Sigmoid colon (tissue), 4 donors: ENCODE measurements at regions not wholly inside any gene's neighbourhood (a gene's known extent, or its start where the extent isn't known, plus 50 kb on each side); places are given as distances from the start of the nearest gene placed in this dataset.

Experiments used
- POLR2A ChIP-seq, 2 donors: fragments of 450-650 bp; IDR thresholded peaks; one replicate each; pipeline ENCODE4 v1.6.1; 2016; ENCODE audit warnings: antibody characterized with exemption in 2 of 2, mild to moderate bottlenecking in 2 of 2, moderate library complexity in 2 of 2
- POLR2AphosphoS5 ChIP-seq, 4 donors: sonication (generic); formaldehyde crosslinking; IDR thresholded peaks; one replicate each; pipeline ENCODE4 v1.6.1; 2017; ENCODE audit warnings: antibody characterized with exemption in 4 of 4
- TF ChIP-seq, protein P1 (sequence below), 4 experiments: fragments of 450-650 bp in 3 of 4; fragments of 200-600 bp in 1 of 4; IDR thresholded peaks; one replicate each; pipeline ENCODE4 v1.5.1; 2016 to 2019; ENCODE audit warnings: antibody characterized with exemption in 4 of 4, mild to moderate bottlenecking in 3 of 4, moderate library complexity in 2 of 4

DNA sequence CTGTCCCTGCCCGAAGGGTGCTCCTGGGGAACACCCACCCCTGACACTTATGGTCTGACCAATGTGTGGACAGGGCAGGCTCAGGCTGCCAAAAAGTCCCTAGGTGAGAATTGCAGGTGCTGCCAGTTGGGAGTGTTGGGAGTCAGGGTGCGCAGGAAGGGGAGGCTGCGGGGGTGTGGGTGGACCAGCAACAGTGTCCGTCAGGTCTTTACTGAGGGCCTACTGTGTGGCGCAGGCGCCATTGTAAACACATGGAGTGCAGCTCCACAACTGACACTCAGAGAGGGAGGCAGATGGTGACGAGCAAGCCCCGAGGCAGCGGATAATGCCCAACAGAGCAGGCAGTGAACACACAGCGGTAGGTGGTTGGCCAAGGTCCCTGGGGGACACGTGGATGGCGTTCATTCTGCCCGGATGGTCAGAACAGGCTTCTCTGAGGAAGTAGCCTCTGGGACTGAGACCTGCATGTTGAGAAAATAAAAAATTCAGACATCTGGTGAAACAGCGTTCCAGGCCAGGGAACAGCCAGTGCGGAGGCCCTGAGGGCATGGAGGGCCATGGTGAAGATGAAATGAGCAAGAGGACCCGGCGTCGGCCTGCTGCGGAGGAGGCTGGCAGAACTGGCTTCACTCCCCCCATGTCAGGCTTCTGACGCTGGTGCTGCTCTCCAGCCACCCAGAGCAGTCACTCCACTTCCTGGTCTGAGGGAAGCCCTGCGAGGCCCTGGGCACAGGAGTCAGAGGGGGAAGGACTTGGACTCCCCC lies 136.2 kb upstream of the ZBTB40 start:
- TF ChIP-seq POLR2AphosphoS5 (IDR thresholded peaks at IDR 0.05), result no peak
- no peak for TF ChIP-seq POLR2A (IDR thresholded peaks at IDR 0.05)
- TF ChIP-seq, protein P1, sequence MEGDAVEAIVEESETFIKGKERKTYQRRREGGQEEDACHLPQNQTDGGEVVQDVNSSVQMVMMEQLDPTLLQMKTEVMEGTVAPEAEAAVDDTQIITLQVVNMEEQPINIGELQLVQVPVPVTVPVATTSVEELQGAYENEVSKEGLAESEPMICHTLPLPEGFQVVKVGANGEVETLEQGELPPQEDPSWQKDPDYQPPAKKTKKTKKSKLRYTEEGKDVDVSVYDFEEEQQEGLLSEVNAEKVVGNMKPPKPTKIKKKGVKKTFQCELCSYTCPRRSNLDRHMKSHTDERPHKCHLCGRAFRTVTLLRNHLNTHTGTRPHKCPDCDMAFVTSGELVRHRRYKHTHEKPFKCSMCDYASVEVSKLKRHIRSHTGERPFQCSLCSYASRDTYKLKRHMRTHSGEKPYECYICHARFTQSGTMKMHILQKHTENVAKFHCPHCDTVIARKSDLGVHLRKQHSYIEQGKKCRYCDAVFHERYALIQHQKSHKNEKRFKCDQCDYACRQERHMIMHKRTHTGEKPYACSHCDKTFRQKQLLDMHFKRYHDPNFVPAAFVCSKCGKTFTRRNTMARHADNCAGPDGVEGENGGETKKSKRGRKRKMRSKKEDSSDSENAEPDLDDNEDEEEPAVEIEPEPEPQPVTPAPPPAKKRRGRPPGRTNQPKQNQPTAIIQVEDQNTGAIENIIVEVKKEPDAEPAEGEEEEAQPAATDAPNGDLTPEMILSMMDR (IDR thresholded peaks at IDR 0.05), result no peak
